ENCODE measurements at regions not wholly inside any gene's neighbourhood (a gene's known extent, or its start where the extent isn't known, plus 50 kb on each side); places are given as distances from the start of the nearest gene placed in this dataset.
A peak's percentile ranks its signal among the peaks of the same experiment; 100 is the strongest.

GRCh38 chr17:77418609-77419008 lies 277.8 kb downstream of the SEC14L1 start:
- no peak overlapping the region for H3K27ac Mint-ChIP-seq
- H3K27me3 Mint-ChIP-seq, result no peaks in the 10 kb centered on the region
- peaks cover 37% of the 10 kb centered on the region for H3K4me1 Mint-ChIP-seq (ENCODE audit: unreplicated experiment)
- H3K36me3 Mint-ChIP-seq, result no peaks in the 10 kb centered on the region
- no peak for TF ChIP-seq CTCF (conservative IDR thresholded peaks at IDR 0.05)
- H3K4me3 Mint-ChIP-seq, result no peak overlapping the region
- H3K9me3 Mint-ChIP-seq, result no peaks in the 10 kb centered on the region
- DNase-seq (ENCODE audit: extremely low spot score, unreplicated experiment), result no peak

- H3K36me3 Mint-ChIP-seq, result no peaks in the 10 kb centered on the region
- no peak for DNase-seq (ENCODE audit: extremely low spot score, unreplicated experiment)
- no peak overlapping the region for H3K4me3 Mint-ChIP-seq
- H3K27ac Mint-ChIP-seq, result no peak overlapping the region
- TF ChIP-seq CTCF (conservative IDR thresholded peaks at IDR 0.05), result no peak
- no peaks in the 10 kb centered on the region for H3K9me3 Mint-ChIP-seq
- H3K4me1 Mint-ChIP-seq (ENCODE audit: unreplicated experiment), result peaks cover 41% of the 10 kb centered on the region
- no peaks in the 10 kb centered on the region for H3K27me3 Mint-ChIP-seq
These were observed 278.3 kb downstream of the SEC14L1 start for GRCh38 chr17:77419095-77419494.

- no peak overlapping the region for H3K4me3 Mint-ChIP-seq
- no peak for TF ChIP-seq CTCF (conservative IDR thresholded peaks at IDR 0.05)
- H3K27ac Mint-ChIP-seq, result no peak overlapping the region
- H3K9me3 Mint-ChIP-seq, result no peaks in the 10 kb centered on the region
- no peaks in the 10 kb centered on the region for H3K36me3 Mint-ChIP-seq
- no peaks in the 10 kb centered on the region for H3K27me3 Mint-ChIP-seq
- peaks cover 43% of the 10 kb centered on the region for H3K4me1 Mint-ChIP-seq (ENCODE audit: unreplicated experiment)
- DNase-seq (ENCODE audit: extremely low spot score, unreplicated experiment), result no peak
These were observed 278.9 kb downstream of the SEC14L1 start for GRCh38 chr17:77419547-77420094.

- Mint-ChIP-seq H3K27ac (peak overlapping the region; percentile 82), H3K4me1 (ENCODE audit: unreplicated experiment) (peaks cover 45% of the 10 kb centered on the region), H3K9me3 (no peaks in the 10 kb centered on the region), H3K4me3 (peak overlapping the region; percentile 20), H3K27me3 (no peaks in the 10 kb centered on the region), H3K36me3 (no peaks in the 10 kb centered on the region)
- no peak for DNase-seq (ENCODE audit: extremely low spot score, unreplicated experiment)
- peak; percentile 37 for TF ChIP-seq CTCF (conservative IDR thresholded peaks at IDR 0.05)
These were observed 279.5 kb downstream of the SEC14L1 start for GRCh38 chr17:77420095-77420803.

- Mint-ChIP-seq H3K9me3 (no peaks in the 10 kb centered on the region), H3K27me3 (no peaks in the 10 kb centered on the region), H3K4me3 (peak overlapping the region; percentile 69), H3K27ac (peak overlapping the region; percentile 82), H3K36me3 (no peaks in the 10 kb centered on the region), H3K4me1 (ENCODE audit: unreplicated experiment) (peaks cover 45% of the 10 kb centered on the region)
- peak; percentile 10 for TF ChIP-seq CTCF (conservative IDR thresholded peaks at IDR 0.05)
- no peak for DNase-seq (ENCODE audit: extremely low spot score, unreplicated experiment)
These were observed 280.2 kb downstream of the SEC14L1 start for GRCh38 chr17:77420804-77421629.
